ENCODE measurements at regions not wholly inside any gene's neighbourhood (a gene's known extent, or its start where the extent isn't known, plus 50 kb on each side); places are given as distances from the start of the nearest gene placed in this dataset.
"Not testable (repeated sequence)": the region's sequence is repeated elsewhere in the genome, so short reads cannot be mapped to it uniquely, and the experiment has no call there.

DNA sequence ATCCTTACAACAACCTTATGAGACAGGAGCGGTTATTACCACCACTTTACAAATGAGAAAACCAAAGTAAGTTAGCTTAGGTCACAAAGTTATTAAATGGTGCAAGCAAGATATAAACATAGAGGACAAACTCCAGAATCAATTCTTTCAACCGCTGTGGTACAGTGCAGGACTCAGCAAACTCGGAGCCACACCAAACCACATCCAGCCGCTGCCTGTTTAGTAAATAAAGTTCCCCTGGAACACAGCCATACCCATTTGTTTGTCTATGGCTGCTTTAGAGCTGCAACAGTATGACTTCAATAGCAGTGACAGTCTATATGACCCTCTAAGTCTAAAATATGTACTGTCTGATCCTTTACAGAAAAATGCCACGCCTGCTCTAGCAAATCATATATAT is 1567.2 kb upstream of the WWC1 start:
- Histone ChIP-seq H3K4me2 (ENCODE audit: low read length) (no peak overlapping the region), H2AFZ (ENCODE audit: insufficient read depth, low read length, poor library complexity) (no peak overlapping the region)

DNA sequence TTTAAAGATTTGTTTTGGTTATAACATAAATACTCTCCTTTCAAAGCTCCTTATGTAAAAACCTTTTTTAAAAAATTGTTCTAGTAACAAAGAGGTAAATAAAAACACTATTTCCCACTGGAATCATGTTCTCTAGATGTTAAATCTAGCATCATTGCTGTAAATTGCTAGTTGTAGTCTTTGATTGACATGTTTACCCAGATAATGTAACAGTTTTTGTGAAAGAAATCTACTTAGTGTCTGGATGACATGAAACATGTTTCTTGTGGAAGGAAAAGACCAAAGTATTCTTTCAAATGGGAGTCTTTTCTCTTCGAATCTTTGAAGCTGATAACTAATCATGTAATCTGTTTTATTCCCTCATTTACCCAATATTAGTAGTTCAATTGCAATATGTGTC is 1565.9 kb upstream of the WWC1 start:
- H2AK5ac ChIP-seq (ENCODE audit: low read length): no peak overlapping the region
- H4K12ac ChIP-seq (ENCODE audit: low read depth, low read length): no peak overlapping the region
- H3K36me3 ChIP-seq (ENCODE audit: control insufficient read depth in 1 of 2, insufficient read depth in 2 of 2, low read length in 2 of 2): no peaks in the 10 kb centered on the region
- no peak overlapping the region for H2BK12ac ChIP-seq (ENCODE audit: low read length)
- no peak overlapping the region for H2AFZ ChIP-seq (ENCODE audit: insufficient read depth, low read length, poor library complexity)
- no peaks in the 10 kb centered on the region for H3K79me1 ChIP-seq (ENCODE audit: low read length)
- H3K14ac ChIP-seq (ENCODE audit: low read length): no peak overlapping the region
- no peak overlapping the region for H4K8ac ChIP-seq (ENCODE audit: low read depth, low read length)
- no peak overlapping the region for H3K4me2 ChIP-seq (ENCODE audit: low read length)
- H3K27ac ChIP-seq (ENCODE audit: low read depth, low read length): no peak overlapping the region
- no peak overlapping the region for H2BK120ac ChIP-seq (ENCODE audit: insufficient read depth, low read length, poor library complexity)
- H4K91ac ChIP-seq (ENCODE audit: low read depth, low read length): no peak overlapping the region
- no peaks in the 10 kb centered on the region for H3K9me3 ChIP-seq (ENCODE audit: insufficient read depth, low read depth, low read length)
- no peak overlapping the region for H3K9ac ChIP-seq (ENCODE audit: low read length)
- H3K4me1 ChIP-seq (ENCODE audit: control insufficient read depth in 1 of 2, insufficient read depth in 2 of 2, low read length in 2 of 2): peaks cover 3 to 4% of the 10 kb centered on the region in 2 experiments
- H3K18ac ChIP-seq (ENCODE audit: low read length): no peak overlapping the region
- no peak overlapping the region for H2BK5ac ChIP-seq (ENCODE audit: low read depth, low read length, poor library complexity)
- H3K4me3 ChIP-seq (ENCODE audit: low read depth, low read length): no peak overlapping the region
- H3K79me2 ChIP-seq (ENCODE audit: control insufficient read depth, insufficient read depth, low read length, poor library complexity): no peaks in the 10 kb centered on the region
- no peaks in the 10 kb centered on the region for H3K27me3 ChIP-seq (ENCODE audit: insufficient read depth, low read length)
- WGBS (ENCODE audit: extremely low coverage, insufficient coverage, insufficient read length): no CpG with 5 or more reads among the region's 1 CpG
- no peak overlapping the region for H3K4ac ChIP-seq (ENCODE audit: low read depth, low read length)
- DNase-seq: no peak
- H3K23ac ChIP-seq (ENCODE audit: low read length): no peak overlapping the region

More for the DNA sequence above, 1567.2 kb upstream of the WWC1 start:
- WGBS (ENCODE audit: extremely low coverage, insufficient coverage, insufficient read length): no CpG with 5 or more reads among the region's 5 CpGs
- peaks cover 3 to 4% of the 10 kb centered on the region in 2 experiments for H3K4me1 ChIP-seq (ENCODE audit: control insufficient read depth in 1 of 2, insufficient read depth in 2 of 2, low read length in 2 of 2)
- no peak overlapping the region for H4K91ac ChIP-seq (ENCODE audit: low read depth, low read length)
- no peak for DNase-seq
- H2AK5ac ChIP-seq (ENCODE audit: low read length): no peak overlapping the region
- no peak overlapping the region for H3K14ac ChIP-seq (ENCODE audit: low read length)
- no peaks in the 10 kb centered on the region for H3K9me3 ChIP-seq (ENCODE audit: insufficient read depth, low read depth, low read length)
- H3K79me2 ChIP-seq (ENCODE audit: control insufficient read depth, insufficient read depth, low read length, poor library complexity): no peaks in the 10 kb centered on the region
- H3K79me1 ChIP-seq (ENCODE audit: low read length): no peaks in the 10 kb centered on the region
- H3K4ac ChIP-seq (ENCODE audit: low read depth, low read length): no peak overlapping the region
- H2BK5ac ChIP-seq (ENCODE audit: low read depth, low read length, poor library complexity): no peak overlapping the region
- H4K8ac ChIP-seq (ENCODE audit: low read depth, low read length): no peak overlapping the region
- no peak overlapping the region for H3K18ac ChIP-seq (ENCODE audit: low read length)
- H4K12ac ChIP-seq (ENCODE audit: low read depth, low read length): no peak overlapping the region
- H3K36me3 ChIP-seq (ENCODE audit: control insufficient read depth in 1 of 2, insufficient read depth in 2 of 2, low read length in 2 of 2): no peaks in the 10 kb centered on the region
- no peak overlapping the region for H3K4me3 ChIP-seq (ENCODE audit: low read depth, low read length)
- H2BK12ac ChIP-seq (ENCODE audit: low read length): no peak overlapping the region
- H3K27me3 ChIP-seq (ENCODE audit: insufficient read depth, low read length): no peaks in the 10 kb centered on the region
- H3K27ac ChIP-seq (ENCODE audit: low read depth, low read length): no peak overlapping the region
- no peak overlapping the region for H3K23ac ChIP-seq (ENCODE audit: low read length)
- no peak overlapping the region for H2BK120ac ChIP-seq (ENCODE audit: insufficient read depth, low read length, poor library complexity)
- H3K9ac ChIP-seq (ENCODE audit: low read length): no peak overlapping the region

DNA sequence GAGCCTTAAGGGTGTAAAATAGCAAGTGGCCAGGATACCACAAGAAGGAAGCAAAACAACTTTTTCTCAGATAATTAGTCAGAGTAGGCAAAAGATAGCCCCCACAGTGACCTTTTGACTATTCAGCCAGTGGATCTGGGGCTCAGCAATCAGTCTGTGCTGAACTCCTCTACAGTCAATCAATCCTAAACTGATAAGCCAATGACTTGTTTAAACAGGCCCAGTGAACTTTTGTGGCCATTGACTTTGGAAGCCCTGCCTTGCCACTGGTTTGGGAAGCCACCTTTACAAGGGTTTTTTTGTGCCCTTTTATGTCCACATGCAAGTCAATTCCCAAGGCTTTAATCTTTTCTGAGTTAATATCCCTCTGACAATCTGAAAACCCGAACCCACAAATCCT is 1565.0 kb upstream of the WWC1 start:
- H3K9me3 ChIP-seq (ENCODE audit: insufficient read depth, low read depth, low read length): no peaks in the 10 kb centered on the region
- no CpG with 5 or more reads among the region's 1 CpG for WGBS (ENCODE audit: extremely low coverage, insufficient coverage, insufficient read length)

DNA sequence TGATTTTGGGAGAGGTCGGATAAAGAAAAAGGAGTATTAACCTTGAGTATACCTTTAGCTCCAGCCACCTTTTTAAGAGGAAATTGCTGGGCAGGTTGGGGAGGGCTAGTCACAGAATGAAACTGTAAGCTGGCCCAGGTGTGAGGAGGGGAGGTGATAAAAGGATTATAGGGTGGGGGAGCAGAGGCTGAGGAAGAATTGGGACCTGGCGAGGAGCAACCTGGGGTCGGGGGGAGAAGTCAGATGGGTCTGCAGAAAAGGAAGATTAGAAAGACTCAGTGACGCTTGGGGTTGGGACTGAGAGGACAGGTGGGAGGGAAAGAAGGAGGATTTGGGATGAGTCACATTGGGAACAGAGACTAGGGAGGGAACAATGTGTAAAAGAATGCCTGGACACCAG is 1548.5 kb upstream of the WWC1 start:
- not testable (repeated sequence) for H3K36me3 ChIP-seq (ENCODE audit: control insufficient read depth in 1 of 2, insufficient read depth in 2 of 2, low read length in 2 of 2); H2AK5ac ChIP-seq (ENCODE audit: low read length); H3K79me2 ChIP-seq (ENCODE audit: control insufficient read depth, insufficient read depth, low read length, poor library complexity); H3K23ac ChIP-seq (ENCODE audit: low read length); H3K27ac ChIP-seq (ENCODE audit: low read depth, low read length); DNase-seq; H3K4me1 ChIP-seq (ENCODE audit: control insufficient read depth in 1 of 2, insufficient read depth in 2 of 2, low read length in 2 of 2); H3K18ac ChIP-seq (ENCODE audit: low read length); H2BK120ac ChIP-seq (ENCODE audit: insufficient read depth, low read length, poor library complexity); H4K12ac ChIP-seq (ENCODE audit: low read depth, low read length); H2BK5ac ChIP-seq (ENCODE audit: low read depth, low read length, poor library complexity); H3K14ac ChIP-seq (ENCODE audit: low read length); H2AFZ ChIP-seq (ENCODE audit: insufficient read depth, low read length, poor library complexity); H3K79me1 ChIP-seq (ENCODE audit: low read length); H3K4me3 ChIP-seq (ENCODE audit: low read depth, low read length); H4K8ac ChIP-seq (ENCODE audit: low read depth, low read length); H3K9me3 ChIP-seq (ENCODE audit: insufficient read depth, low read depth, low read length); H3K4me2 ChIP-seq (ENCODE audit: low read length); H3K4ac ChIP-seq (ENCODE audit: low read depth, low read length); H3K9ac ChIP-seq (ENCODE audit: low read length); H3K27me3 ChIP-seq (ENCODE audit: insufficient read depth, low read length); H4K91ac ChIP-seq (ENCODE audit: low read depth, low read length); H2BK12ac ChIP-seq (ENCODE audit: low read length)
- no CpG with 5 or more reads among the region's 4 CpGs for WGBS (ENCODE audit: extremely low coverage, insufficient coverage, insufficient read length)

More for the DNA sequence above, 1565.0 kb upstream of the WWC1 start:
- H3K18ac ChIP-seq (ENCODE audit: low read length): no peak overlapping the region
- no peak overlapping the region for H3K4ac ChIP-seq (ENCODE audit: low read depth, low read length)
- no peak overlapping the region for H3K9ac ChIP-seq (ENCODE audit: low read length)
- H2BK120ac ChIP-seq (ENCODE audit: insufficient read depth, low read length, poor library complexity): no peak overlapping the region
- no peak overlapping the region for H3K23ac ChIP-seq (ENCODE audit: low read length)
- no peaks in the 10 kb centered on the region for H3K79me2 ChIP-seq (ENCODE audit: control insufficient read depth, insufficient read depth, low read length, poor library complexity)
- H2BK12ac ChIP-seq (ENCODE audit: low read length): no peak overlapping the region
- H3K14ac ChIP-seq (ENCODE audit: low read length): no peak overlapping the region
- no peak overlapping the region for H2BK5ac ChIP-seq (ENCODE audit: low read depth, low read length, poor library complexity)
- no peaks in the 10 kb centered on the region for H3K27me3 ChIP-seq (ENCODE audit: insufficient read depth, low read length)
- no peak overlapping the region for H2AFZ ChIP-seq (ENCODE audit: insufficient read depth, low read length, poor library complexity)
- H3K27ac ChIP-seq (ENCODE audit: low read depth, low read length): no peak overlapping the region
- no peak overlapping the region for H2AK5ac ChIP-seq (ENCODE audit: low read length)
- no peak overlapping the region for H4K12ac ChIP-seq (ENCODE audit: low read depth, low read length)
- H3K79me1 ChIP-seq (ENCODE audit: low read length): no peaks in the 10 kb centered on the region
- H3K4me3 ChIP-seq (ENCODE audit: low read depth, low read length): no peak overlapping the region
- no peak for DNase-seq
- H4K8ac ChIP-seq (ENCODE audit: low read depth, low read length): no peak overlapping the region
- H3K36me3 ChIP-seq (ENCODE audit: control insufficient read depth in 1 of 2, insufficient read depth in 2 of 2, low read length in 2 of 2): no peaks in the 10 kb centered on the region
- H3K4me2 ChIP-seq (ENCODE audit: low read length): no peak overlapping the region
- H3K4me1 ChIP-seq (ENCODE audit: control insufficient read depth in 1 of 2, insufficient read depth in 2 of 2, low read length in 2 of 2): peaks cover 3 to 4% of the 10 kb centered on the region in 2 experiments
- no peak overlapping the region for H4K91ac ChIP-seq (ENCODE audit: low read depth, low read length)

All from trophoblast cell (in vitro differentiated cells and primary cell).